HCT116 (cell line): ENCODE measurements at regions not wholly inside any gene's neighbourhood (a gene's known extent, or its start where the extent isn't known, plus 50 kb on each side); places are given as distances from the start of the nearest gene placed in this dataset.

Experiments
- ATAC-seq: fragments of 200-7000 bp; cut with Tn5 transposase; 2 replicates; pipeline ENCODE4 v1.9.1; 2020; ENCODE audit warnings: mild to moderate bottlenecking, moderate library complexity
- BruUV-seq: library from RNA; stranded (reverse); fragments of 400-500 nt; replicated peaks from 2 replicates; lab custom pipeline; 2021; lab: Mats Ljungman, UMichigan
- CTCF ChIA-PET: fragments of 300-600 bp; sonication (Branson Sonifier 250); formaldehyde crosslinking; loops from one replicate; lab custom pipeline; 2021; ENCODE audit warnings: antibody characterized with exemption; lab: Charles Lee
- POLR2A ChIA-PET: fragments of 300-600, 350-600 bp; sonication (Branson Sonifier 250); formaldehyde crosslinking; loops from one replicate; lab custom pipeline; 2021; ENCODE audit warnings: antibody characterized with exemption; lab: Charles Lee
- RAD21 ChIA-PET, 2 experiments: fragments of 300-600 bp; sonication (Branson Sonifier 250); formaldehyde crosslinking; loops; one replicate each; lab custom pipeline; 2023; ENCODE audit warnings: low total read pairs in 2 of 2; ENCODE audit not compliant: uncharacterized antibody in 2 of 2, unreplicated experiment in 2 of 2, low non-redundant PET in 1 of 2; lab: Charles Lee
- DNase-seq: peaks from one replicate; pipeline ENCODE4 v3.0.0-alpha.2; 2010; ENCODE audit warnings: low read depth, low spot score
- H2AFZ ChIP-seq: fragments of 200-600 bp; shearing (Covaris generic), sonication (generic); 2 replicates; pipeline ENCODE4 v1.6.1; 2017; ENCODE audit warnings: low read depth, mixed run types, mixed read lengths, antibody characterized with exemption, low read length; ENCODE audit not compliant: poor library complexity, severe bottlenecking
- H3K27ac ChIP-seq: 2 replicates; pipeline ENCODE4 v1.5.1; 2012; ENCODE audit warnings: low read depth, low read length
- H3K27me3 ChIP-seq: fragments of 200-600 bp; sonication (generic); 2 replicates; pipeline ENCODE4 v1.6.1; 2016; ENCODE audit warnings: mixed run types, low read length, mixed read lengths; ENCODE audit not compliant: insufficient read depth
- H3K36me3 ChIP-seq, 2 experiments: fragments of 200-500 bp in 1 of 2; fragments of 200-600 bp in 1 of 2; sonication (Bioruptor generic) in 1 of 2; sonication (generic) in 1 of 2; 2 replicates each; pipeline versions ENCODE4 v1.5.1 to v1.6.1; 2014 to 2016; ENCODE audit warnings: low read length in 2 of 2, inconsistent platforms in 1 of 2, mixed read lengths in 1 of 2, mixed run types in 1 of 2; ENCODE audit not compliant: insufficient read depth in 2 of 2, control insufficient read depth in 1 of 2
- H3K4me1 ChIP-seq, 2 experiments: fragments of 200-600 bp in 1 of 2; sonication (generic) in 1 of 2; 2 replicates each; pipeline versions ENCODE4 v1.5.1 to v1.6.1; 2012 to 2017; ENCODE audit warnings: low read length in 2 of 2, inconsistent platforms in 1 of 2, mild to moderate bottlenecking in 1 of 2, mixed read lengths in 1 of 2, mixed run types in 1 of 2, moderate library complexity in 1 of 2; ENCODE audit not compliant: insufficient read depth in 2 of 2, control insufficient read depth in 1 of 2
- H3K4me2 ChIP-seq: fragments of 200-600 bp; sonication (generic); 2 replicates; pipeline ENCODE4 v1.6.1; 2017; ENCODE audit warnings: mixed run types, low read length, mixed read lengths
- H3K4me3 ChIP-seq, 2 experiments: fragments of 200-600 bp in 1 of 2; sonication (generic) in 1 of 2; replicated peaks in 1 of 2; 2 replicates each; pipeline ENCODE4 v1.5.1; 2011 to 2016; ENCODE audit warnings: low read length in 2 of 2, control low read depth in 1 of 2, low read depth in 1 of 2, mild to moderate bottlenecking in 1 of 2, mixed read lengths in 1 of 2, mixed run types in 1 of 2
- H3K79me2 ChIP-seq: fragments of 200-600 bp; sonication (generic); 2 replicates; pipeline ENCODE4 v1.6.1; 2017; ENCODE audit warnings: mild to moderate bottlenecking, mixed run types, low read length, moderate library complexity, mixed read lengths; ENCODE audit not compliant: insufficient read depth
- H3K9ac ChIP-seq: fragments of 200-600 bp; sonication (generic); 2 replicates; pipeline ENCODE4 v1.6.1; 2016; ENCODE audit warnings: low read length, mixed read lengths
- H3K9me2 ChIP-seq: fragments of 200-600 bp; sonication (generic), shearing (Covaris generic); 2 replicates; pipeline ENCODE4 v1.6.1; 2017; ENCODE audit warnings: mixed run types, mild to moderate bottlenecking, moderate library complexity; ENCODE audit not compliant: insufficient read depth
- H3K9me3 ChIP-seq, 2 experiments: fragments of 200-500 bp in 1 of 2; fragments of 200-600 bp in 1 of 2; sonication (Bioruptor generic) in 1 of 2; sonication (generic) in 1 of 2; 2 replicates each; pipeline ENCODE4 v1.6.1; 2014 to 2017; ENCODE audit warnings: low read length in 2 of 2, mixed read lengths in 2 of 2, inconsistent platforms in 1 of 2, low read depth in 1 of 2, mild to moderate bottlenecking in 1 of 2, mixed run types in 1 of 2, moderate library complexity in 1 of 2; ENCODE audit not compliant: control insufficient read depth in 1 of 2, insufficient read depth in 1 of 2
- H4K20me1 ChIP-seq: fragments of 200-600 bp; sonication (generic), shearing (Covaris generic); 2 replicates; pipeline ENCODE4 v1.6.1; 2017; ENCODE audit warnings: mixed run types, mild to moderate bottlenecking, moderate library complexity; ENCODE audit not compliant: insufficient read depth
- EGR1 ChIP-seq: IDR thresholded peaks from 2 replicates; pipeline ENCODE4 v1.6.1; 2012; ENCODE audit warnings: low read depth
- ELF1 ChIP-seq: IDR thresholded peaks from 2 replicates; pipeline ENCODE4 v1.6.1; 2012; ENCODE audit warnings: low read depth, borderline replicate concordance
- EZH2 ChIP-seq: fragments of 200-600 bp; sonication (generic); IDR thresholded peaks from 2 replicates; pipeline ENCODE4 v1.6.1; 2017; ENCODE audit warnings: antibody characterized with exemption, mixed run types
- EZH2phosphoT487 ChIP-seq: fragments of 200-600 bp; IDR thresholded peaks from 2 replicates; pipeline ENCODE4 v1.6.1; 2018; ENCODE audit warnings: antibody characterized with exemption, borderline replicate concordance
- JUND ChIP-seq: IDR thresholded peaks from 2 replicates; pipeline ENCODE4 v1.6.1; 2012
- RAD21 ChIP-seq: IDR thresholded peaks from 2 replicates; pipeline ENCODE4 v1.6.1; 2012; ENCODE audit warnings: low read depth, mild to moderate bottlenecking
- SIN3A ChIP-seq: IDR thresholded peaks from 2 replicates; pipeline ENCODE4 v1.6.1; 2012; ENCODE audit warnings: low read depth
- SP1 ChIP-seq: IDR thresholded peaks from 2 replicates; pipeline ENCODE4 v1.6.1; 2012; ENCODE audit warnings: low read depth
- ZFX ChIP-seq: fragments of 450-650 bp; IDR thresholded peaks from 2 replicates; pipeline ENCODE4 v1.6.1; 2017
- intact Hi-C: fragments of 100-400 bp; cut with micrococcal nuclease; formaldehyde crosslinking; loops from 2 replicates; pipeline ENCODE4 v1.10.0; 2022
- TF ChIP-seq, protein P1 (sequence below): IDR thresholded peaks from 2 replicates; pipeline ENCODE4 v1.6.1; 2012; ENCODE audit warnings: low read depth
- TF ChIP-seq, protein P2 (sequence below), 3 experiments: fragments of 200-600 bp in 1 of 3; sonication (generic) in 1 of 3; IDR thresholded peaks in 2 of 3; conservative IDR thresholded peaks in 1 of 3; 2 replicates each; pipeline ENCODE4 v1.5.1; 2012 to 2017; ENCODE audit warnings: low read depth in 2 of 3, low read length in 2 of 3, antibody characterized with exemption in 1 of 3, borderline replicate concordance in 1 of 3, control low read depth in 1 of 3, mild to moderate bottlenecking in 1 of 3, mixed read lengths in 1 of 3, mixed run types in 1 of 3, moderate library complexity in 1 of 3; ENCODE audit not compliant: insufficient read depth in 1 of 3

DNA sequence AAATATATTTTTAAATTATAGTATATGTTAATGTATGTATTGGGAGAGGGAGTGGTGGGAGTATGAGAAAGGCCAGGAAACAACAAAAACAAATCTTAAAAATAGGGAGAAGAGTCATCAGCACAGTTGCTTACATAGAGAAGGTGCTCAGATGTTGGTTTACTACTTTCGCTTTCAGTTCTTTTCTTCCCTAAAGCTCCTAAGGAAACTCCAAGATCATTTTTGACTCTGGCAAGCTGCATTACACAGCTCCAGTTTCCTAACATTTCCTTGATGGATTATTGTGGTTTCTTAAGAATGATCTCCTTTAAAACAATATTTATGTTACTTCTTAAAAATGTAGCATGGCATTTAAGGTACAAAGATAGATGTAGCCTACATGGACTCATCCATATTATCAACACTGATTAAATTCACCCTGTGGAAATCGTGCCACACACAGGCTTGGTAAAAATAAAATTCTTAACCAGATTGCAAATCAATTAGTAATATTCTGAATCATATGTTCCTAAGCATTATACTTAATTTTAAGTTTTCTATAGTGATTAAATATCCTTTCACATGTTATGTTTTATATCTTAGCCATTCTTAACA lies 118.0 kb upstream of the MAN1A1 start:
- POLR2A ChIA-PET: no interaction called here
- Histone ChIP-seq H3K9me2 (no peaks in the 10 kb centered on the region), H3K36me3 (no peaks in the 10 kb centered on the region), H3K4me2 (peak overlapping the region; percentile 10; the same call in 1 of the 2 replicates), H3K79me2 (no peaks in the 10 kb centered on the region), H3K4me3 (no peak overlapping the region), H3K9ac (no peak overlapping the region), H3K27me3 (no peaks in the 10 kb centered on the region), H3K27ac (no peak overlapping the region), H2AFZ (no peak overlapping the region), H3K9me3 (no peaks in the 10 kb centered on the region), H3K4me1 (no peaks in the 10 kb centered on the region), H4K20me1 (no peaks in the 10 kb centered on the region)
- DNase-seq (no peak), ATAC-seq (no peak)
- CTCF ChIA-PET: no interaction called here
- RAD21 ChIA-PET: no interaction called here
- intact Hi-C loops: no loop called here
- no TSS peak for BruUV-seq
- TF ChIP-seq, protein P1, sequence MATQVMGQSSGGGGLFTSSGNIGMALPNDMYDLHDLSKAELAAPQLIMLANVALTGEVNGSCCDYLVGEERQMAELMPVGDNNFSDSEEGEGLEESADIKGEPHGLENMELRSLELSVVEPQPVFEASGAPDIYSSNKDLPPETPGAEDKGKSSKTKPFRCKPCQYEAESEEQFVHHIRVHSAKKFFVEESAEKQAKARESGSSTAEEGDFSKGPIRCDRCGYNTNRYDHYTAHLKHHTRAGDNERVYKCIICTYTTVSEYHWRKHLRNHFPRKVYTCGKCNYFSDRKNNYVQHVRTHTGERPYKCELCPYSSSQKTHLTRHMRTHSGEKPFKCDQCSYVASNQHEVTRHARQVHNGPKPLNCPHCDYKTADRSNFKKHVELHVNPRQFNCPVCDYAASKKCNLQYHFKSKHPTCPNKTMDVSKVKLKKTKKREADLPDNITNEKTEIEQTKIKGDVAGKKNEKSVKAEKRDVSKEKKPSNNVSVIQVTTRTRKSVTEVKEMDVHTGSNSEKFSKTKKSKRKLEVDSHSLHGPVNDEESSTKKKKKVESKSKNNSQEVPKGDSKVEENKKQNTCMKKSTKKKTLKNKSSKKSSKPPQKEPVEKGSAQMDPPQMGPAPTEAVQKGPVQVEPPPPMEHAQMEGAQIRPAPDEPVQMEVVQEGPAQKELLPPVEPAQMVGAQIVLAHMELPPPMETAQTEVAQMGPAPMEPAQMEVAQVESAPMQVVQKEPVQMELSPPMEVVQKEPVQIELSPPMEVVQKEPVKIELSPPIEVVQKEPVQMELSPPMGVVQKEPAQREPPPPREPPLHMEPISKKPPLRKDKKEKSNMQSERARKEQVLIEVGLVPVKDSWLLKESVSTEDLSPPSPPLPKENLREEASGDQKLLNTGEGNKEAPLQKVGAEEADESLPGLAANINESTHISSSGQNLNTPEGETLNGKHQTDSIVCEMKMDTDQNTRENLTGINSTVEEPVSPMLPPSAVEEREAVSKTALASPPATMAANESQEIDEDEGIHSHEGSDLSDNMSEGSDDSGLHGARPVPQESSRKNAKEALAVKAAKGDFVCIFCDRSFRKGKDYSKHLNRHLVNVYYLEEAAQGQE: no peak
- TF ChIP-seq ELF1 (no peak), EZH2phosphoT487 (no peak), EZH2 (no peak)

DNA sequence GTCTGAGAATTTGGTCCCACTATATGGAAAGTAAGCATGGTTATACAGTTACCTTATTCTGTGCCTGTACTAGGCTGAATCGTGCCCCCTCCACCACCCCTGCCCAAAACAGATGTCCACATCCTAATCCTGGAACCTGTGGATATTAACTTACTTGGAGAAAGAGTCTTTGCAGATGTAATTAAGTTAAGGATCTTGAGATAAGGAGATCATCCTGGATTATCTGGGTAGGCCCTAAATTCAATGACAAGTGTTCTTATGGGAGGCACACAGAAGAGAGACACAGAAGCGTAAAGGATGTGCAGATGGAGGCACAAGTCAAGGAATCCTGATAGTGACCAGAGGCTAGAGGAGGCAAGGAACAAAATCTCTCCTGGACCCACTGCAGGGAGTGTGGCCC lies 116.7 kb upstream of the MAN1A1 start:
- no peak for ATAC-seq
- Histone ChIP-seq H3K4me2 (no peak overlapping the region), H3K27me3 (no peaks in the 10 kb centered on the region), H4K20me1 (no peaks in the 10 kb centered on the region), H3K9ac (no peak overlapping the region), H3K4me3 (no peak overlapping the region), H3K79me2 (no peaks in the 10 kb centered on the region), H3K9me3 (no peaks in the 10 kb centered on the region), H3K4me1 (no peaks in the 10 kb centered on the region), H3K27ac (no peak overlapping the region), H3K36me3 (no peaks in the 10 kb centered on the region), H3K9me2 (no peaks in the 10 kb centered on the region), H2AFZ (no peak overlapping the region)
- intact Hi-C loops: no loop called here
- BruUV-seq: no TSS peak
- ChIA-PET RAD21 (no interaction called here), POLR2A (no interaction called here), CTCF (no interaction called here)
- no peak for DNase-seq
- TF ChIP-seq SIN3A: no peak
- TF ChIP-seq, protein P2, sequence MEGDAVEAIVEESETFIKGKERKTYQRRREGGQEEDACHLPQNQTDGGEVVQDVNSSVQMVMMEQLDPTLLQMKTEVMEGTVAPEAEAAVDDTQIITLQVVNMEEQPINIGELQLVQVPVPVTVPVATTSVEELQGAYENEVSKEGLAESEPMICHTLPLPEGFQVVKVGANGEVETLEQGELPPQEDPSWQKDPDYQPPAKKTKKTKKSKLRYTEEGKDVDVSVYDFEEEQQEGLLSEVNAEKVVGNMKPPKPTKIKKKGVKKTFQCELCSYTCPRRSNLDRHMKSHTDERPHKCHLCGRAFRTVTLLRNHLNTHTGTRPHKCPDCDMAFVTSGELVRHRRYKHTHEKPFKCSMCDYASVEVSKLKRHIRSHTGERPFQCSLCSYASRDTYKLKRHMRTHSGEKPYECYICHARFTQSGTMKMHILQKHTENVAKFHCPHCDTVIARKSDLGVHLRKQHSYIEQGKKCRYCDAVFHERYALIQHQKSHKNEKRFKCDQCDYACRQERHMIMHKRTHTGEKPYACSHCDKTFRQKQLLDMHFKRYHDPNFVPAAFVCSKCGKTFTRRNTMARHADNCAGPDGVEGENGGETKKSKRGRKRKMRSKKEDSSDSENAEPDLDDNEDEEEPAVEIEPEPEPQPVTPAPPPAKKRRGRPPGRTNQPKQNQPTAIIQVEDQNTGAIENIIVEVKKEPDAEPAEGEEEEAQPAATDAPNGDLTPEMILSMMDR (IDR thresholded peaks at IDR 0.05 in 2 of 3, conservative IDR thresholded peaks at IDR 0.05 in 1 of 3; ENCODE audit: borderline replicate concordance in 1 of 3, insufficient read depth in 1 of 3, low read depth in 2 of 3, low read length in 2 of 3): no peak
- TF ChIP-seq, protein P1: no peak
- TF ChIP-seq JUND: no peak
- TF ChIP-seq RAD21: no peak
- TF ChIP-seq ZFX: no peak
- TF ChIP-seq SP1: no peak
- TF ChIP-seq EGR1: no peak
